GM04503 (cell line): ENCODE measurements at regions not wholly inside any gene's neighbourhood (a gene's known extent, or its start where the extent isn't known, plus 50 kb on each side); places are given as distances from the start of the nearest gene placed in this dataset.
A peak's percentile ranks its signal among the peaks of the same experiment; 100 is the strongest.
"Not testable (repeated sequence)": the region's sequence is repeated elsewhere in the genome, so short reads cannot be mapped to it uniquely, and the experiment has no call there.

Experiments
- DNase-seq: peaks from one replicate; pipeline ENCODE4 v3.0.0-alpha.2; 2012; ENCODE audit warnings: low read depth

DNA sequence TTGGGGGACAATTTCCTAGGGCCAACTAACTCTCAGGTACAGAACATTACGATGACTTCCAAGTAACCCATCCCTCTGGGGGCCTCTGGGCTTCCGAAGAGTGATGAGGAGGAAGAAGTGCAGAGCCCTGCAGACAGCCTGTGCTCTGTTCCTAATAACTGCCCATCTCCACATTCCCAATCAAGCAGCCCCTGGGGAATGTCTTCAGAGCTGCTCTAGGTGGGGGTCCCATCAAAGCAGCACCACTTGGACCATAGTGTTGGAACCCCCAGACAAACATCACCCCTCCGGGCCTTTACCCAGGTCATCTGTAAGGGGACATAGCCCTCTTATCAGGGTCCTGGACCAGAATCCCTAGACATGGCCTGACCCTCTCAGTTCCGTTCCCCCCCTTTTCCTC is 357.3 kb downstream of the NPHP4 start:
- no peak for DNase-seq

- no peak for DNase-seq
Observed at GRCh38 chr1:5632814-5633213, 359.4 kb downstream of the NPHP4 start.

GRCh38 chr1:5632224-5632623 is 360.0 kb downstream of the NPHP4 start:
- DNase-seq = no peak

DNA sequence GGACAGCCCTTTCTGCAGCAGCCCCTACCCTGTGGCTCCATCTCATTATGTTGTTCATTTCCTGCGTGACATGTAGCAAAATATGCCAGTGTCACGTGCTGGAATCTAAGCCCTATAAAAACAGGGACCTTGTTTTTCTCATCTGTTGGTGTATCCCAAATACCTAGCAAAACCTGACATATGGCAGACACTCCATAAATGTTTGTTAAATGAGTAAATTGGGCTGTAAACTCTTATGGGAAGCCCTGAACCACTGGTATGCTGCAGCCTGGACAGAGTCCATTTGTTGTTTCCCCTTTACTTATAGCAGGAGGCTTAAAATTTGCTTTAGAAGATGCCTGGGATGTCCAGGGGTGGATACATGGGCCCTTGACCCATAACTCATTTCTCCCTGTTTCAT is 363.8 kb downstream of the NPHP4 start:
- DNase-seq = no peak

GRCh38 chr1:5623399-5623798 is 368.8 kb downstream of the NPHP4 start:
- no peak for DNase-seq

DNA sequence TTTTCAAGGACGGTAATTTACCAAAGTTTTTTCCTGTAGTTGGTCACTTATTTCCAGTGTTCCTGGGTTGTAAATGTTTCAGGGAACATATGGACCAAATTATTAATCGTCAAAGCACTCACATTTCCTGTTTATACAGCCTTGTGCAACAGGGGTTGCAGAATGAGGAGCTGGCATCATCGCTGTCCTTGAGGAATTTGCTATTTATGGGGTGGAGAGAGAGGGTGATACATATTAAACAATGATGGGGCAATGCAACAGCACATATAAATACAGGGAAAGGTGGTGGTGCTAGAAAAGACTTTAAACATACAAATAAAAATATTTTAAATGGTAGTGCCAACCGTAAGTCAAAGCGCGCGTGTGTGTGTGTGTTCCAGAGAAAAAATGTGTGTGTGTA is 369.8 kb downstream of the NPHP4 start:
- DNase-seq = peak; percentile 2

- no peak for DNase-seq
Observed at GRCh38 chr1:5621692-5622091, 370.5 kb downstream of the NPHP4 start.

GRCh38 chr1:5620997-5621396 is 371.2 kb downstream of the NPHP4 start:
- no peak for DNase-seq

DNA sequence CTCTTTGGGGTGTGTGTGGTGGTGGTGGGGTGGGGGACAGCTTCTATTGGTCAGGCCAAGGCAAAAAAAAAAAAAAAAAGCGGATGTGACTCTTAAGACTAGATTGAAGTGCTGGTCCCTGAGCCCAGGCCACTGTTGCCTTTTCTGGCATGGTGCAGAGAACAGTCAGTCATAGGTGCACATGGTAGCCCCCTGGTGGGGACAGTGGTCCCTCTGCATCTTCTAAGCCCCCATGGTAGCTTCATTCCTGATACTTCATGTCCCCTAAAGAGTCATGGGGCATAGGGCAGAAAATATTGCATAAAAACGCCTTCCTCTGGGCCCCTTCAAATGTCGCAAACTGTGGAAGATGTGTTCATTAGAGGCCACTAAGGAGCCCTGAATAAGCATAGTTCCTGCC is 371.8 kb downstream of the NPHP4 start:
- no peak for DNase-seq

GRCh38 chr1:5619469-5619868 is 372.8 kb downstream of the NPHP4 start:
- DNase-seq = no peak

DNA sequence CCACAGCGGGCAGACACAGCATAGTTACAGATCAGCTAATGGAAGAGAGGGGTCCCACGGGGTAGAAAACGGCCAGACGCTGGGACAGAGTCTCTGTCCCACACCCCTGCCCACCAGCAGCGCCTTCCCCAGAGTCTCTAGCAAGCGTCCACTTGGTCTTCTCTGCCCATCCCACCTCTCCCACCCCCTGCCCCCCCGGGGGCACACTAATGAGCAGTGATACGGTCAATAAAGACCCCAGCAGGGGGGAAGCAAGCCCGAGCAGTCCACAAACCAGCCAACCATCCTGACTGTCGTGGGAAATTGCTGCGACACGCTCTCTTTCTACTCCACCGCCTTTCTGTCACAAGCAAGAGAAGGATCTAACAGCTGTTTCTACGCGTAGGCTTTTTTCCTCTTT is 374.7 kb downstream of the NPHP4 start:
- DNase-seq = no peak

DNA sequence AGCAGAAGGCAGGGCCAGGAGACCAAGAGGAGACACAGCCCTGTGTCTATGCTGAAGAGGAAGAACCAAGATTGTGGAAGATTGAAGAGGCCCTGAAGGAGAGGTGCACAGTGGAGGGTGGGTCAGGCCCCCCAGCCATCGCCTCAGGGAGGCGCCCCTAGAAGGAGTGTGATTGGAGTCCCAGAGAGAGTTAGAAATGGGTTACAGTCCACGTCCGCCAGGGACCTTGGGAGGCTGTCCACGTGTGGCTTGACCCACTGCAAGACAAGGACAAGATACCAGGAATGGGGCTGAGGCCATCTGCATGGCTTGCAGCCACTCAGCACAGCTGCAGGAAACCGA is 375.1 kb downstream of the NPHP4 start:
- no peak for DNase-seq

- DNase-seq = no peak
Observed at GRCh38 chr1:5616366-5617178, 375.7 kb downstream of the NPHP4 start.

- no peak for DNase-seq
Observed at GRCh38 chr1:5615076-5615475, 377.1 kb downstream of the NPHP4 start.

DNA sequence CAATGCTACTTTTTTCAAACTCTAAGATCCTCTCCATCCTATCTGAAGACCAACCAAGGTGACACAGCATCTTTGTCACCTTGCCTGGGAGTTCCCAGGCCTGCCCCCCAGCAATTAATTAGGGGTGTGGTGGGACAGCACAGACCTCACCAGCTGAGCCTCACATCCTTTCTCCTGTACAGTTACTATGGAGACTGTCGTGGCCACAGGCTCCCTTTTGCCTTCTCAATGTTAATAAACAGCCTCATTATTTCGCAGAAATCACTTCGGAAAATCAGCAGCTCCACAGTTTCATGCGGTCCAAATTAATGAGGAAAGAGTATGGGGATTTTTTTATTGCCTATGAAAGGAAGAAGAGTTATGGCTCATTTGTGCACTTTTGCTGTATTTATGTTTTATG is 378.3 kb downstream of the NPHP4 start:
- DNase-seq = no peak

DNA sequence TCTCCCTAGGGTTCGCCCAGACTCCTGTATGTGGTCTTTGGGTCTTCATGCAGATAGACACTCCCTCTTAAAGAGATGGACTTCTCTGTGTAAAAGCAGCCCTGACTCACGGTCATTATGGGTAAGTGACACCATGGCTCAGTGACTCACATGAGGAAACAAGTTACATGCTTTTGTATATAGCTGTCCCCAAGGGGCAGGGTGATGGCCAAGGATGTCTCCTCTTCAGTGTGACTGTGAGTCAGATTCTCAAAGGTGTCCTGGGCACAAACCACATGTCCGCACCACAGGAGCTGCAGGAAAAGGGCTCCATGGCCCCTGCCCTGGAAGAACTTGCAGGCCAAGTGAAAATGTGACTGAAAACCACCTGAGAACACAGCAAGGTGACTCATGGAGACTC is 380.4 kb downstream of the NPHP4 start:
- no peak for DNase-seq

DNA sequence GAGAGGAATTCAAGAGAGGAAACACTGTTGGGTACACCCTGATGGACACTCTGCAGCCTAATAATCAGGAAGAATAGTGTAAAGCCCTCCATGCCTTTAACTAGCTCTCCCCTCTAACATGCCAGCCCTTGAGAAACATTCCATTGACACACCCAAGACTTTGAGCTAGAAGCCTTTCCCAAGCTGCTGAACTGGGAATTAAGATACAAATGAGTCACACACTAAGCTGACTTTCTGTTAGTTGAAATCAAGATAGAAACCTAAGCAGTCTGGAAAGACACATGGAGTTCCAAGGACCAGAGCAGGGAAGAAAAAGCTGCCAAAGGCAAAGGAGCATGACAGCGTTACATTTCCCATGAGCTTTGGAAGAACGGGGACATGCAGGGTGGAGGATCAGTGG is 380.8 kb downstream of the NPHP4 start:
- DNase-seq = no peak

GRCh38 chr1:5610432-5610831 is 381.8 kb downstream of the NPHP4 start:
- no peak for DNase-seq

GRCh38 chr1:5603353-5604104 is 388.7 kb downstream of the NPHP4 start:
- no peak for DNase-seq

- DNase-seq = not testable (repeated sequence)
Observed at GRCh38 chr1:5602718-5603117, 389.5 kb downstream of the NPHP4 start.

- DNase-seq = no peak
Observed at GRCh38 chr1:5601516-5601915, 390.7 kb downstream of the NPHP4 start.

DNA sequence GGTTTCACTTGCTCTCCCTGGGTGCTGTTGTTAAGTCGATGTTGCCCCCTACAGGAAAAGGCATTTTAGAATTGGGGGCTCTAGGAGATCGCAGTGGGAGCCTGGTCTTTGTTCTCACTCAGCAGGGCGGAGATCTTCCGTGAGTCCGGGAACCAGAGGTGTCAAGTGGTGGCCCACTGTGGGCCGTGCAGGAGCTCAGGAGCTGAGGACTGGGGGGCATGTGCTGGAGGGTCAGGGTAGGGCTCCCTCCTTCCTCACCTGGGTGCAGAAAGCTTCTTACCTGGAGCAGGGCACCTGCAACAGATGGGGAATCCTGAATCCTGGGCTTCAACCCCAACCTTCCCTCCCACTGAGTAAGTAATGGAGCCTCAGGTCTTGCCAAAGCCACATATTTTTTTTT is 392.7 kb downstream of the NPHP4 start:
- DNase-seq = no peak

- DNase-seq = no peak
Observed at GRCh38 chr1:5598824-5599395, 393.3 kb downstream of the NPHP4 start.
